Left hindlimb (tissue), 1 donor: ENCODE measurements at regions not wholly inside any gene's neighbourhood (a gene's known extent, or its start where the extent isn't known, plus 50 kb on each side); places are given as distances from the start of the nearest gene placed in this dataset.
"Not testable (repeated sequence)": the region's sequence is repeated elsewhere in the genome, so short reads cannot be mapped to it uniquely, and the experiment has no call there.

Experiments used
- DNase-seq: peaks from one replicate; pipeline ENCODE4 v3.0.0-alpha.2; 2018

GRCh38 chr18:76602191-76602590 is 107.1 kb upstream of the ZNF516 start:
- no peak for DNase-seq

- DNase-seq = not testable (repeated sequence)
Observed at GRCh38 chr18:76600076-76600475, 105.0 kb upstream of the ZNF516 start.

GRCh38 chr18:76594966-76595365 is 99.9 kb upstream of the ZNF516 start:
- DNase-seq = no peak

- DNase-seq = no peak
Observed at GRCh38 chr18:76593843-76594242, 98.8 kb upstream of the ZNF516 start.

- no peak for DNase-seq
Observed at GRCh38 chr18:76592981-76593381, 97.9 kb upstream of the ZNF516 start.

- no peak for DNase-seq
Observed at GRCh38 chr18:76592096-76592495, 97.1 kb upstream of the ZNF516 start.

- DNase-seq = no peak
Observed at GRCh38 chr18:76589866-76590265, 94.8 kb upstream of the ZNF516 start.

- DNase-seq = no peak
Observed at GRCh38 chr18:76589316-76589715, 94.3 kb upstream of the ZNF516 start.

- no peak for DNase-seq
Observed at GRCh38 chr18:76588601-76589226, 93.7 kb upstream of the ZNF516 start.

GRCh38 chr18:76587879-76588271 is 92.8 kb upstream of the ZNF516 start:
- DNase-seq = no peak

- DNase-seq = no peak
Observed at GRCh38 chr18:76587147-76587878, 92.3 kb upstream of the ZNF516 start.

GRCh38 chr18:76584414-76585310 is 89.6 kb upstream of the ZNF516 start:
- DNase-seq = no peak

- no peak for DNase-seq
Observed at GRCh38 chr18:76581261-76581660, 86.2 kb upstream of the ZNF516 start.

- DNase-seq = no peak
Observed at GRCh38 chr18:76580288-76580962, 85.4 kb upstream of the ZNF516 start.

GRCh38 chr18:76579301-76579695 is 84.3 kb upstream of the ZNF516 start:
- no peak for DNase-seq

- no peak for DNase-seq
Observed at GRCh38 chr18:76578571-76579300, 83.7 kb upstream of the ZNF516 start.

GRCh38 chr18:76573325-76574025 is 78.4 kb upstream of the ZNF516 start:
- DNase-seq = no peak

GRCh38 chr18:76572518-76573247 is 77.6 kb upstream of the ZNF516 start:
- no peak for DNase-seq

GRCh38 chr18:76571689-76572088 is 76.6 kb upstream of the ZNF516 start:
- no peak for DNase-seq

- no peak for DNase-seq
Observed at GRCh38 chr18:76570856-76571255, 75.8 kb upstream of the ZNF516 start.
